CD8-positive, alpha-beta memory T cell (primary cell): ENCODE measurements at regions not wholly inside any gene's neighbourhood (a gene's known extent, or its start where the extent isn't known, plus 50 kb on each side); places are given as distances from the start of the nearest gene placed in this dataset.

Source experiments
- CTCF ChIA-PET: fragments of 350-600 bp; sonication (Branson Sonifier 250); formaldehyde crosslinking; loops from one replicate; lab custom pipeline; 2021; ENCODE audit warnings: antibody characterized with exemption; lab: Charles Lee
- POLR2A ChIA-PET: fragments of 350-600 bp; sonication (Branson Sonifier 250); formaldehyde crosslinking; loops from one replicate; lab custom pipeline; 2021; ENCODE audit warnings: antibody characterized with exemption; lab: Charles Lee
- DNase-seq, 5 donors: peaks; one replicate each; pipeline versions ENCODE4 v3.0.0 to v3.0.0-alpha.2; 2020 to 2022; ENCODE audit warnings: mixed read lengths in 1 of 5
- H3K27ac ChIP-seq: one replicate; pipeline ENCODE4 v1.7.0; 2013; ENCODE audit warnings: low read depth, mild to moderate bottlenecking, low read length, moderate library complexity
- H3K27me3 ChIP-seq: 2 replicates; pipeline ENCODE4 v1.7.0; 2013; ENCODE audit warnings: low read length, mild to moderate bottlenecking; ENCODE audit not compliant: insufficient read depth, poor library complexity, severe bottlenecking
- H3K36me3 ChIP-seq: 2 replicates; pipeline ENCODE4 v1.7.0; 2013; ENCODE audit warnings: mild to moderate bottlenecking, low read length, moderate library complexity; ENCODE audit not compliant: insufficient read depth
- H3K4me1 ChIP-seq: 2 replicates; pipeline ENCODE4 v1.7.0; 2013; ENCODE audit warnings: mild to moderate bottlenecking, low read length, moderate library complexity; ENCODE audit not compliant: insufficient read depth
- H3K4me3 ChIP-seq: 2 replicates; pipeline ENCODE4 v1.7.0; 2013; ENCODE audit warnings: mild to moderate bottlenecking, low read length
- H3K9me3 ChIP-seq: 2 replicates; pipeline ENCODE4 v1.7.0; 2013; ENCODE audit warnings: mild to moderate bottlenecking, low read length
- H3K27ac Mint-ChIP-seq, 8 donors: one replicate each; pipeline ENCODE4 v1.8.0; 2020 to 2021; ENCODE audit warnings: mixed read lengths in 8 of 8, mild to moderate bottlenecking in 6 of 8, inconsistent platforms in 3 of 8, moderate library complexity in 3 of 8
- H3K27me3 Mint-ChIP-seq, 2 donors: one replicate each; pipeline ENCODE4 v1.8.0; 2020 to 2021; ENCODE audit warnings: mixed read lengths in 2 of 2, mild to moderate bottlenecking in 1 of 2, moderate library complexity in 1 of 2
- H3K36me3 Mint-ChIP-seq, 3 donors: one replicate each; pipeline ENCODE4 v1.8.0; 2020 to 2021; ENCODE audit warnings: mixed read lengths in 3 of 3, inconsistent platforms in 1 of 3, mild to moderate bottlenecking in 1 of 3
- H3K4me1 Mint-ChIP-seq, 3 donors: one replicate each; pipeline ENCODE4 v1.8.0; 2020 to 2021; ENCODE audit warnings: mixed read lengths in 3 of 3, inconsistent platforms in 1 of 3, mild to moderate bottlenecking in 1 of 3
- H3K4me3 Mint-ChIP-seq, 7 donors: one replicate each; pipeline ENCODE4 v1.8.0; 2020 to 2021; ENCODE audit warnings: mixed read lengths in 7 of 7, mild to moderate bottlenecking in 6 of 7, moderate library complexity in 4 of 7, inconsistent platforms in 2 of 7
- H3K9me3 Mint-ChIP-seq, 5 donors: one replicate each; pipeline ENCODE4 v1.8.0; 2020 to 2022; ENCODE audit warnings: mixed read lengths in 5 of 5, mild to moderate bottlenecking in 3 of 5, moderate library complexity in 2 of 5, inconsistent platforms in 1 of 5

DNA sequence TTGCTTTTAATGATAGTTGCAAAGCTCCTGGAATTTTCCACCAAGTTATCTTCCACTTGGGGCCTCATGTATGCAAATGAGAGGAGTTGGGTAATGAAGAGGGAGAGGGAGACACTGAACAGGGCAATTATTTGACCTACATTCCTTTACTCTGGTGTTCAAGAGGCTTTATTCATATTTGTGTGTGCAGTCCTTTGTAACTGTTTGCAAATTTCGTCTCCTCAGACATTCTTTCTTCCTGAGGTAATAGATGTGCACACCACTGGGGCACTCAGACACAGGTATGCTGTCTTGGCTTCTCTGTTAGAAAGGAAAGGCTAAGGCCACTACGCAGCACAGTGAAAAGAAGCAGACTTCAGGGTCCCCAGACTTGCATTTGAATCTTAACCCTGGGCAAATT is 189.7 kb upstream of the IL12A start:
- Mint-ChIP-seq H3K36me3 (no peaks in the 10 kb centered on the region), H3K4me1 (no peaks in the 10 kb centered on the region), H3K4me3 (no peak overlapping the region), H3K27me3 (peaks cover 8 to 19% of the 10 kb centered on the region in 2 donors), H3K9me3 (no peaks in the 10 kb centered on the region), H3K27ac (no peak overlapping the region)
- Histone ChIP-seq H3K27ac (no peak overlapping the region), H3K9me3 (no peaks in the 10 kb centered on the region), H3K4me1 (no peaks in the 10 kb centered on the region), H3K27me3 (no peaks in the 10 kb centered on the region), H3K36me3 (no peaks in the 10 kb centered on the region), H3K4me3 (no peak overlapping the region)
- ChIA-PET CTCF (no interaction called here), POLR2A (no interaction called here)
- DNase-seq: no peak

DNA sequence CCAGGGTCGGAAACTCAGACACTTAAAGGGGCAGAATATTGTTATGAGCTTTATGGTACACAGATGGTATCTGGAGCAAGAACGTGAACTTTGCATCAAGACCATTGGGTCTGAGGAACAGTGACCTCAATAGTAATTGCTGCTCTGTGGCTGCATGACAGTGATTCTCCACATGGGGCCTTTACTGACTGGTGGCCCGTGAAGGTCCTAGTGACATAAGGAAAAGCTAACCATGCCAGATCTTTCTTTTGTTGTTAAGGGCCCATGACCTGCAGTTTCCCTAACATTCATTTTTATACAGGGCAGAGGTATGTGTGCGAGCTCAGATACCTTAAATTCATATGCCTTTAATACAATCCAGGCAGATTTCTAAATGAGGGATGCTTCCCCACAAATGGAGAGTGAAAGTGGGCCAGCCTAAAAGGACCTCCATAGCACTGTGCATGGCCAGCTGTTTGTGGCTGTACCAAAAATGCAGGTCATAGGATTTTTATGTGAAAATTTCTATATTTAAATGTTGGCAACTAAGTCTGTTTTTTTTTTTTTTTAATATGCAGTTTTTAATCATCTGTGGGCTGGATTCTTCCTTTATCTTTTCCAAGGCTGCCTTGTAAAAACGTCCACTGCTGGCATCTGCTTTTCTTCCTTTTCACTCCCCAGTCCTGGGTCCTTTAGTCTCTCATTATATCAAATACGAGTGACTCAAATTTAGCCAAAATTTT is 188.0 kb upstream of the IL12A start:
- Mint-ChIP-seq H3K4me1 (no peaks in the 10 kb centered on the region), H3K27ac (no peak overlapping the region), H3K9me3 (no peaks in the 10 kb centered on the region), H3K4me3 (no peak overlapping the region), H3K27me3 (peaks cover 5 to 12% of the 10 kb centered on the region in 2 donors), H3K36me3 (no peaks in the 10 kb centered on the region)
- Histone ChIP-seq H3K9me3 (no peaks in the 10 kb centered on the region), H3K27ac (no peak overlapping the region), H3K27me3 (no peaks in the 10 kb centered on the region), H3K4me1 (no peaks in the 10 kb centered on the region), H3K36me3 (no peaks in the 10 kb centered on the region), H3K4me3 (no peak overlapping the region)
- POLR2A ChIA-PET: no interaction called here
- CTCF ChIA-PET: no interaction called here
- no peak for DNase-seq

DNA sequence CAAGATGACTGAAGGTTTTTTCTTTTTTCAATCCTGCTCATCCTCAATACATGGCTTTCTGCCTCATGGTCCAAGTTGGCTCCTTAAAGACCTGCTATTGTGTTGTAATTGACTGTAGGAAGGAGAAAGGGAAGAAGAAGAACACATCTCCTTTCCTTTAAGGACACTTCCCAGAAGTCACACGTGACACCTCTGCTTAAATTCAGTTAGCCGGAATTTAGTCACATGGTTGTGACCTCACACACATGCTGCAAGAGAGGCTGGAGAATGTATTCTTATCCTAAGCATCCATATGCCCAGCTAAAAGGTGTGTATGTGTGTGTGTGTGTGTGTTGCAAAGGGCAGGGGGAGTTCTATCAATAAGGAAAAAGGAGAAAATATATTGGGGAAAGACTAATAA is 185.8 kb upstream of the IL12A start:
- Histone ChIP-seq H3K4me3 (no peak overlapping the region), H3K27ac (no peak overlapping the region), H3K27me3 (no peaks in the 10 kb centered on the region), H3K36me3 (no peaks in the 10 kb centered on the region), H3K4me1 (no peaks in the 10 kb centered on the region), H3K9me3 (no peaks in the 10 kb centered on the region)
- H3K4me3 Mint-ChIP-seq: no peak overlapping the region
- ChIA-PET POLR2A (no interaction called here), CTCF (no interaction called here)
- no peak for DNase-seq
- H3K9me3 Mint-ChIP-seq: no peaks in the 10 kb centered on the region
- peaks cover 8% of the 10 kb centered on the region in 2 donors for H3K27me3 Mint-ChIP-seq
- H3K27ac Mint-ChIP-seq: no peak overlapping the region
- no peaks in the 10 kb centered on the region for H3K36me3 Mint-ChIP-seq
- no peaks in the 10 kb centered on the region for H3K4me1 Mint-ChIP-seq

DNA sequence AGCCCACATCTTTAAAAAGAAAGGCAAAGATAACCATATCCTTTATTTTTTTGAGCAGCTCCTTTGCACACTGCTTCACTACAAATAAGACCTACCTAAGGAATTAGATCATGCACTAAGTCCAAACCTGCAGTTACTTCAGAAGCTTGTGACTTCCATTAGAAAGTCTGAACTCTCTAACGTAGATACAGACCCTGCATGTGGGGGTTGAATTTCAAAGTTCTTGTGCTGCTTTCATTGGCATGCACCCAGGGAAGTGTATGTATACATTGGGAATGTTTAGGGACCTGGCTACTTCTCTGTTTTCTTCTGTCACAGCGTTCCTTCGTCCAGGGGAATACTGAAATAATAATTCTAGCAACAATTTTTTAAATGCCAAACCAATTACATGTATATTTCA is 185.2 kb upstream of the IL12A start:
- H3K9me3 Mint-ChIP-seq: no peaks in the 10 kb centered on the region
- no peak overlapping the region for H3K27ac Mint-ChIP-seq
- peaks cover 8% of the 10 kb centered on the region in 2 donors for H3K27me3 Mint-ChIP-seq
- H3K4me1 ChIP-seq: no peaks in the 10 kb centered on the region
- no peak overlapping the region for H3K4me3 ChIP-seq
- no peak for DNase-seq
- ChIA-PET CTCF (no interaction called here), POLR2A (no interaction called here)
- no peaks in the 10 kb centered on the region for H3K4me1 Mint-ChIP-seq
- H3K27ac ChIP-seq: no peak overlapping the region
- H3K36me3 ChIP-seq: no peaks in the 10 kb centered on the region
- no peak overlapping the region for H3K4me3 Mint-ChIP-seq
- no peaks in the 10 kb centered on the region for H3K27me3 ChIP-seq
- no peaks in the 10 kb centered on the region for H3K36me3 Mint-ChIP-seq
- H3K9me3 ChIP-seq: no peaks in the 10 kb centered on the region

DNA sequence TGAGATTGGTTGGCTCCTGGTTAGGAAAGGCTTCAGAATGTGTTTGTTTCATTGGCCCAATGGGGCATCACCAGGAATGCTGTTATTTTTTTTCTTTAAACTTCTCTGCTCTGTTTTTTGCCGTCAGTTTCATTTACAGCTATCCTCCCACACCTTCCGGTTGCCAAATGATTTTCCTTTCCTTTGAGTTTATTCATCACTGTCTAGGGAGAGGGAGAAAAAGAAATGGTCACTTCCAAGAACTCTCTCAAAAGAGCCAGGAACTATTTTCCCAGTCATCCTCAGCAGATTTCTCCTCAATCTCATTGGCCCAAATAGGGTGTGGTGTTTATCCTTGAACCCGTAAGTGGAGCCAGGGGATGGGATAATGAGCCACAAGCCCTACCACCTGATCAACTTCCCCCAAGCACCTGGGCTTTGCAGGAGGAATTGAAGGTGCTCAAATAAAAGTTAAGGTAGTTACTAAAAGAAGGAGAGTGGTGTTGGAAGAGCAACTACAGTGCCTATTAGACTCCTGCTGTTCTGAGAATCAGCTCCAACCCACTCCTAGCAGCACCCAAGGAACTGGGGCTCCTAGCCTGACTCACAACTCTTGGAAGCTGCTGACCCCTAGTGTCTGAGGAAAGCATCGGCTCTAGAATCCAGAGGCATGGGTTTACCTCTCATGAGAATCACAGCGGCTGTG is 183.8 kb upstream of the IL12A start:
- no peak overlapping the region for H3K4me3 Mint-ChIP-seq
- H3K27me3 Mint-ChIP-seq: peaks cover 4 to 8% of the 10 kb centered on the region in 2 donors
- ChIA-PET POLR2A (no interaction called here), CTCF (no interaction called here)
- Histone ChIP-seq H3K27ac (no peak overlapping the region), H3K4me1 (no peaks in the 10 kb centered on the region), H3K27me3 (no peaks in the 10 kb centered on the region), H3K36me3 (no peaks in the 10 kb centered on the region), H3K9me3 (no peaks in the 10 kb centered on the region), H3K4me3 (no peak overlapping the region)
- no peaks in the 10 kb centered on the region for H3K4me1 Mint-ChIP-seq
- H3K9me3 Mint-ChIP-seq: no peaks in the 10 kb centered on the region
- no peaks in the 10 kb centered on the region for H3K36me3 Mint-ChIP-seq
- H3K27ac Mint-ChIP-seq: no peak overlapping the region
- no peak for DNase-seq

DNA sequence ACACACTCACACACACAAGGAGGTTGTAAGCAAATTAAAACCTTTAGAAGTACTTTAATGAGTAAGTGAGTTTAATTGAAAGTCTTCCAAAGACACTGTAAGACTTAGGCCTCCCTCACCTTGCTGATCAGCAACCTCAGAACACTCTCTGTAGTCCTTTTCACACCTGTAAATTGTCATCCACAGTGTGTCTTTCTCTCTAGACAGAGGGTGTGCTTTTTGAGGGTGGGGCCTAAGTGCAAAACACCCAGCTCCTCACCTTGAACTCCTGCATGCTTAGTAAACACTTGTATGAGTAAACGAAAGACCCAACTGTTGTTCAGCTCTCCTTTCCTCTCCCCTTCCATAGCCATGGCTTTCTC is 183.2 kb upstream of the IL12A start:
- Histone ChIP-seq H3K36me3 (no peaks in the 10 kb centered on the region), H3K27ac (no peak overlapping the region), H3K9me3 (no peaks in the 10 kb centered on the region), H3K4me3 (no peak overlapping the region), H3K27me3 (no peaks in the 10 kb centered on the region), H3K4me1 (no peaks in the 10 kb centered on the region)
- H3K27ac Mint-ChIP-seq: no peak overlapping the region
- H3K4me3 Mint-ChIP-seq: no peak overlapping the region
- no peak for DNase-seq
- ChIA-PET POLR2A (no interaction called here), CTCF (no interaction called here)
- peaks cover 0 to 2% (median 0%) of the 10 kb centered on the region in 5 donors for H3K9me3 Mint-ChIP-seq
- H3K27me3 Mint-ChIP-seq: peaks cover 7 to 8% of the 10 kb centered on the region in 2 donors
- H3K36me3 Mint-ChIP-seq: no peaks in the 10 kb centered on the region
- H3K4me1 Mint-ChIP-seq: no peaks in the 10 kb centered on the region

DNA sequence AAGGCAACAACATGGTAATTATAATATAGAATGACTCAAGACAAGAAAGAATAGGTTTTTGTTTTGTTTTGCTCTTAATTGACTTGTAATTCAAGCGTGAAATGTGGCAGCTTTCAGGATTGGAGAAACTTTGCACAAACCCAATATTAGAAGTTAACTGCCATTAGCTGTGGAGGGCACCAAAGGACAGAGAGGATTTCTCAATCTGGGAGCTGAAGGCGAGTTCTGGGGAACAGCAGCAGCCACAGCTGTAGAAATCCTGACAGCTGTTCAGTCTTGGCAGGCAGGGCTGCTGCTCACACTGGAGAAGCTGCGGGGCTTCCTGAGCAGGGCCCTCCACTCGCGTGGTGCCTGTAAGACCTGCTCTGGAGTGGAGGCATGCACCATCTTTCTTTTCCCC is 182.2 kb upstream of the IL12A start:
- H3K4me3 ChIP-seq: no peak overlapping the region
- peaks cover 4 to 8% of the 10 kb centered on the region in 2 donors for H3K27me3 Mint-ChIP-seq
- H3K4me1 ChIP-seq: no peaks in the 10 kb centered on the region
- H3K4me3 Mint-ChIP-seq: no peak overlapping the region
- no peaks in the 10 kb centered on the region for H3K36me3 Mint-ChIP-seq
- H3K36me3 ChIP-seq: no peaks in the 10 kb centered on the region
- peaks cover 0 to 4% (median 0%) of the 10 kb centered on the region in 5 donors for H3K9me3 Mint-ChIP-seq
- no peaks in the 10 kb centered on the region for H3K27me3 ChIP-seq
- H3K9me3 ChIP-seq: no peaks in the 10 kb centered on the region
- no peaks in the 10 kb centered on the region for H3K4me1 Mint-ChIP-seq
- H3K27ac Mint-ChIP-seq: no peak overlapping the region
- CTCF ChIA-PET: no interaction called here
- no peak for DNase-seq
- POLR2A ChIA-PET: no interaction called here
- H3K27ac ChIP-seq: no peak overlapping the region

DNA sequence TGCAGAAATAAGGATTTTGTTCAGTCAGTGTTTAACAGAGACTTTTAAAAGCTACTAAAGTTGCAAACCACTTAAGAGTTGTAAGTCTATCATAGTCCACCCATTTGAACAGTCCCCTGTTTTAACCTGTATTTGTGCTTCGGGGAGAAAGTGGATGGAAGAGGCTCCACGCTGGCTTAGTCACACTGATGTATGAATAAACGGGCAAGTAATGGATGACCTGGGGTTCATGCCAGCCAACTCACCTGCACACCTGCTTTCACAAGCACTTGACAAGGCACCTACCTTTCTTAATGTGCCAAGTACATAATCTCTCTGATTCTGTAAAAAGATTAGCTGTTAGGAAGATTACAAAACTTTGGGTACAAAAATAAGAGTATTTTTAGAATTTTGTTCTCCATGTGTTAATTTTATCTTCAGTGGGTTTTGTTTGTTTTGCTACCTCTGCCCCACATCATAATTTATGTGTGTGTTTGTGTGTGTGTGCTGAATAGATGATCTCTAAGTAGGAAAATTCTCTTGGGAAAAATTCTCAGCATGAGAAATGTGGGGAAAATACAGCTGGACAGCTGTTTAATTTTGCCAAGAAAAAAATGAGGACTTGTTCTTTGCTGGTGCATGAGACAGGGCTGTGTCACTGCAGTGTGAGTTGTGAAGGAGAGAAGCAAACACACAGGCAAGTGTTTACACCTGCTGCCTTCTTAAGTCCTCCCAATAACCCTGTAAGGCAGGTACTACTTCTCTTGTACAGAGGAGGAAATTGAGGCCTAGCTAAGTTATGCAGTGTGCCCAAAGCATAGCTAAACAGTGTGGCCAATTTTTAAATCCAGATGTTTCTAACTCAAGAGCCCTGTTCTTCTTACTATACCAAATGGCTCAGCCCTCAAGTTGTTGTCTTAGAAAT is 181.2 kb upstream of the IL12A start:
- Mint-ChIP-seq H3K4me3 (no peak overlapping the region), H3K9me3 (peaks cover 0 to 4% (median 0%) of the 10 kb centered on the region in 5 donors), H3K27ac (no peak overlapping the region), H3K36me3 (no peaks in the 10 kb centered on the region), H3K27me3 (peaks cover 4 to 8% of the 10 kb centered on the region in 2 donors), H3K4me1 (no peaks in the 10 kb centered on the region)
- CTCF ChIA-PET: no interaction called here
- H3K36me3 ChIP-seq: no peaks in the 10 kb centered on the region
- no peak overlapping the region for H3K4me3 ChIP-seq
- H3K9me3 ChIP-seq: no peaks in the 10 kb centered on the region
- POLR2A ChIA-PET: no interaction called here
- no peaks in the 10 kb centered on the region for H3K4me1 ChIP-seq
- no peaks in the 10 kb centered on the region for H3K27me3 ChIP-seq
- no peak for DNase-seq
- no peak overlapping the region for H3K27ac ChIP-seq
